Mucosa of descending colon (tissue), 3 donors: ENCODE measurements at regions not wholly inside any gene's neighbourhood (a gene's known extent, or its start where the extent isn't known, plus 50 kb on each side); places are given as distances from the start of the nearest gene placed in this dataset.

Experiments
- ATAC-seq: fragments of 200-7000 bp; cut with Tn5 transposase; one replicate; pipeline ENCODE4 v1.9.1; 2020; ENCODE audit warnings: mild to moderate bottlenecking, moderate library complexity
- DNase-seq, 3 donors: peaks; one replicate each; pipeline ENCODE4 v3.0.0-alpha.2; 2020
- H3K36me3 ChIP-seq: fragments of 200-600 bp; one replicate; pipeline ENCODE4 v1.8.0; 2021; ENCODE audit warnings: low read depth, mild to moderate bottlenecking
- H3K4me1 ChIP-seq: fragments of 200-600 bp; one replicate; pipeline ENCODE4 v1.8.0; 2021; ENCODE audit warnings: low read depth, mild to moderate bottlenecking
- H3K4me3 ChIP-seq: fragments of 200-600 bp; one replicate; pipeline ENCODE4 v1.8.0; 2021; ENCODE audit warnings: mild to moderate bottlenecking
- H3K9me3 ChIP-seq: fragments of 200-600 bp; one replicate; pipeline ENCODE4 v1.8.0; 2021; ENCODE audit warnings: mild to moderate bottlenecking
- intact Hi-C, 2 donors: fragments of 100-400 bp; cut with DNase I in 1 of 2; cut with micrococcal nuclease in 1 of 2; formaldehyde crosslinking; loops; one replicate each; pipeline versions ENCODE4 v1.11.0 to v1.11.1; 2022; cut with DNase I, micrococcal nuclease
- TF ChIP-seq, protein P1 (sequence below): fragments of 200-600 bp; IDR thresholded peaks from one replicate; pipeline ENCODE4 v1.8.0; 2022; ENCODE audit warnings: antibody characterized with exemption, mild to moderate bottlenecking
- donor health status: DM: no; HTN: no; CAD: no; lungs with moderate emphysema.
- donor health status: DM: no; HTN: no; CAD: no.
- donor health status: DM: no; HTN: yes; CAD: no.

DNA sequence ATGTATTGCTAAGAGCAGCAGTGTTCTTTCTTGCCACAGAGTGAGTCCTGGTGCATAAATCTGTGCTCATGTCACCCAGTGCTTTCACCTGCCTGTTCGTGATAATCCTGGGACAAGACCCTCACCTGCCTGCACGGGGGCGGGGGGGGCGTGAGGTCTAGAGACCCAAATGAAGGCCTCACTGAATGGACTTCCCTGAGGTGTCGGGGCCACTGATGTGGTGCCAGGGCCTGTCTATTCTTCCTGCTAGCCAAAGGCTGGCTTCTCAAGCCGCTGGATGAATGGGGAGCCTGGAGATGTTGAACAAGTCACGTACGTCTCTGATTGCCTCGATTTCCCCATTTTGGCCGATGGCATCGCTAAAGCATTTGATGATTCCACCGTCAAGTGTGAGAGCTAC, 118.8 kb upstream of the IRF2BP2 start:
- Histone ChIP-seq H3K9me3 (no peaks in the 10 kb centered on the region), H3K4me3 (no peak overlapping the region), H3K36me3 (no peaks in the 10 kb centered on the region), H3K4me1 (peaks cover 30% of the 10 kb centered on the region)
- TF ChIP-seq, protein P1, sequence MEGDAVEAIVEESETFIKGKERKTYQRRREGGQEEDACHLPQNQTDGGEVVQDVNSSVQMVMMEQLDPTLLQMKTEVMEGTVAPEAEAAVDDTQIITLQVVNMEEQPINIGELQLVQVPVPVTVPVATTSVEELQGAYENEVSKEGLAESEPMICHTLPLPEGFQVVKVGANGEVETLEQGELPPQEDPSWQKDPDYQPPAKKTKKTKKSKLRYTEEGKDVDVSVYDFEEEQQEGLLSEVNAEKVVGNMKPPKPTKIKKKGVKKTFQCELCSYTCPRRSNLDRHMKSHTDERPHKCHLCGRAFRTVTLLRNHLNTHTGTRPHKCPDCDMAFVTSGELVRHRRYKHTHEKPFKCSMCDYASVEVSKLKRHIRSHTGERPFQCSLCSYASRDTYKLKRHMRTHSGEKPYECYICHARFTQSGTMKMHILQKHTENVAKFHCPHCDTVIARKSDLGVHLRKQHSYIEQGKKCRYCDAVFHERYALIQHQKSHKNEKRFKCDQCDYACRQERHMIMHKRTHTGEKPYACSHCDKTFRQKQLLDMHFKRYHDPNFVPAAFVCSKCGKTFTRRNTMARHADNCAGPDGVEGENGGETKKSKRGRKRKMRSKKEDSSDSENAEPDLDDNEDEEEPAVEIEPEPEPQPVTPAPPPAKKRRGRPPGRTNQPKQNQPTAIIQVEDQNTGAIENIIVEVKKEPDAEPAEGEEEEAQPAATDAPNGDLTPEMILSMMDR, result no peak
- intact Hi-C loops, result loop anchor here in 1 of 2 donors (10.0 kb wide), 2 partner anchors 246 to 346 kb away; no protein-coding TSS in a partner anchor
- ATAC-seq, result no peak
- no peak for DNase-seq

GRCh38 chr1:234727018-234727940, 117.3 kb upstream of the IRF2BP2 start:
- Histone ChIP-seq H3K9me3 (no peaks in the 10 kb centered on the region), H3K4me3 (no peak overlapping the region), H3K36me3 (no peaks in the 10 kb centered on the region), H3K4me1 (peaks cover 45% of the 10 kb centered on the region)
- intact Hi-C loops, result loop anchor here in 1 of 2 donors (10.0 kb wide), 2 partner anchors 248 to 348 kb away; no protein-coding TSS in a partner anchor
- DNase-seq (no peak), ATAC-seq (no peak)
- TF ChIP-seq, protein P1, result no peak

- H3K4me1 ChIP-seq, result peaks cover 52% of the 10 kb centered on the region
- no peaks in the 10 kb centered on the region for H3K9me3 ChIP-seq
- DNase-seq (no peak), ATAC-seq (no peak)
- no peak overlapping the region for H3K4me3 ChIP-seq
- H3K36me3 ChIP-seq, result no peaks in the 10 kb centered on the region
- intact Hi-C loops, result loop anchor here in 1 of 2 donors (10.0 kb wide), 2 partner anchors 248 to 348 kb away; no protein-coding TSS in a partner anchor
- TF ChIP-seq, protein P1, result no peak
Observed at GRCh38 chr1:234726359-234726943, 116.5 kb upstream of the IRF2BP2 start.

- Histone ChIP-seq H3K36me3 (no peaks in the 10 kb centered on the region), H3K4me1 (peaks cover 58% of the 10 kb centered on the region), H3K9me3 (no peaks in the 10 kb centered on the region), H3K4me3 (no peak overlapping the region)
- DNase-seq (peak in 2 of 3 donors; percentile 53 to 59), ATAC-seq (no peak)
- intact Hi-C loops, result loop anchor here in 1 of 2 donors (10.0 kb wide), 2 partner anchors 249 to 349 kb away; no protein-coding TSS in a partner anchor
- TF ChIP-seq, protein P1, result no peak
Observed at GRCh38 chr1:234725177-234726132, 115.5 kb upstream of the IRF2BP2 start.
